Adipose tissue (tissue), 3 donors: ENCODE measurements at regions not wholly inside any gene's neighbourhood (a gene's known extent, or its start where the extent isn't known, plus 50 kb on each side); places are given as distances from the start of the nearest gene placed in this dataset.

Source experiments
- H3K27ac ChIP-seq: one replicate; pipeline ENCODE4 v1.5.1; 2013; ENCODE audit warnings: low read depth, low read length
- WGBS, 3 donors: extraction: QIAGEN DNeasy Blood & Tissue Kit; methylation state at CpG; one replicate each; pipeline ENCODE4 v1.1.7; 2013; 5-methylcytosine and 5-hydroxymethylcytosine counted together
- donor health status: healthy with polysubstance abuse.
- donor health status: Bipolar disorder and iron deficiency.
- donor health status: healthy.

- WGBS, 3 donors: 86 to 88% (median 86%) methylated on average over 8 of the region's 8 CpGs
- no peak overlapping the region for H3K27ac ChIP-seq
These were observed 146.3 kb downstream of the SNX19 start for GRCh38 chr11:130769782-130770535.

GRCh38 chr11:130771708-130772107 lies 144.6 kb downstream of the SNX19 start:
- WGBS, 3 donors: 62 to 78% (median 69%) methylated on average over 7 of the region's 7 CpGs
- no peak overlapping the region for H3K27ac ChIP-seq

GRCh38 chr11:130772266-130773227 lies 143.7 kb downstream of the SNX19 start:
- 41 to 51% (median 47%) methylated on average over 6 of the region's 6 CpGs for WGBS, 3 donors
- no peak overlapping the region for H3K27ac ChIP-seq

- H3K27ac ChIP-seq: no peak overlapping the region
- 77 to 81% (median 79%) methylated on average over 5 of the region's 5 CpGs for WGBS, 3 donors
These were observed 142.9 kb downstream of the SNX19 start for GRCh38 chr11:130773244-130773820.

- WGBS, 3 donors: 49 to 56% (median 50%) methylated on average over 3 of the region's 3 CpGs
- no peak overlapping the region for H3K27ac ChIP-seq
These were observed 141.6 kb downstream of the SNX19 start for GRCh38 chr11:130774703-130775102.

GRCh38 chr11:130775306-130776060 lies 140.8 kb downstream of the SNX19 start:
- 72 to 82% (median 77%) methylated on average over 6 of the region's 6 CpGs for WGBS, 3 donors
- no peak overlapping the region for H3K27ac ChIP-seq

- H3K27ac ChIP-seq: no peak overlapping the region
These were observed 140.2 kb downstream of the SNX19 start for GRCh38 chr11:130776061-130776419.

GRCh38 chr11:130778026-130778425 lies 138.3 kb downstream of the SNX19 start:
- WGBS, 3 donors: 91 to 94% (median 94%) methylated on average over 15 of the region's 15 CpGs
- H3K27ac ChIP-seq: no peak overlapping the region

GRCh38 chr11:130778705-130779104 lies 137.6 kb downstream of the SNX19 start:
- no peak overlapping the region for H3K27ac ChIP-seq

GRCh38 chr11:130779267-130779666 lies 137.0 kb downstream of the SNX19 start:
- WGBS, 3 donors: 90 to 98% (median 91%) methylated on average over 1 of the region's 1 CpG
- H3K27ac ChIP-seq: no peak overlapping the region

- WGBS, 3 donors: 64 to 89% (median 86%) methylated on average over 5 of the region's 5 CpGs
- no peak overlapping the region for H3K27ac ChIP-seq
These were observed 136.3 kb downstream of the SNX19 start for GRCh38 chr11:130779943-130780342.

GRCh38 chr11:130780437-130780836 lies 135.8 kb downstream of the SNX19 start:
- WGBS, 3 donors: 62 to 81% (median 70%) methylated on average over 4 of the region's 4 CpGs

GRCh38 chr11:130781931-130782330 lies 134.3 kb downstream of the SNX19 start:
- 64 to 66% (median 66%) methylated on average over 2 of the region's 2 CpGs for WGBS, 3 donors
- no peak overlapping the region for H3K27ac ChIP-seq

More at GRCh38 chr11:130780437-130780836, 135.8 kb downstream of the SNX19 start:
- no peak overlapping the region for H3K27ac ChIP-seq

- H3K27ac ChIP-seq: peak overlapping the region; percentile 52
- WGBS, 3 donors: 57 to 61% (median 57%) methylated on average over 14 of the region's 14 CpGs
These were observed 133.7 kb downstream of the SNX19 start for GRCh38 chr11:130782361-130783222.

- WGBS, 3 donors: 92 to 98% (median 93%) methylated on average over 2 of the region's 2 CpGs
- no peak overlapping the region for H3K27ac ChIP-seq
These were observed 133.0 kb downstream of the SNX19 start for GRCh38 chr11:130783323-130783722.

- WGBS, 3 donors: 79 to 86% (median 81%) methylated on average over 4 of the region's 4 CpGs
- H3K27ac ChIP-seq: no peak overlapping the region
These were observed 130.7 kb downstream of the SNX19 start for GRCh38 chr11:130785380-130786116.

GRCh38 chr11:130786586-130786985 lies 129.7 kb downstream of the SNX19 start:
- H3K27ac ChIP-seq: no peak overlapping the region
- 85 to 91% (median 89%) methylated on average over 5 of the region's 5 CpGs for WGBS, 3 donors
